Neural progenitor cell (in vitro differentiated cells): ENCODE measurements at regions not wholly inside any gene's neighbourhood (a gene's known extent, or its start where the extent isn't known, plus 50 kb on each side); places are given as distances from the start of the nearest gene placed in this dataset.
"Not testable (repeated sequence)": the region's sequence is repeated elsewhere in the genome, so short reads cannot be mapped to it uniquely, and the experiment has no call there.

Experiments used
- DNase-seq: peaks from one replicate; pipeline ENCODE4 v3.0.0-alpha.2; 2016; ENCODE audit warnings: low spot score
- H2AFZ ChIP-seq: fragments of 200-600 bp; sonication (generic); replicated peaks from 2 replicates; pipeline ENCODE4 v1.6.1; 2016; ENCODE audit warnings: antibody characterized with exemption
- H3F3A ChIP-seq: fragments of 200-600 bp; sonication (generic); 2 replicates; pipeline ENCODE4 v1.6.1; 2016; ENCODE audit warnings: antibody characterized with exemption, low read depth
- H3K27ac ChIP-seq: fragments of 200-600 bp; sonication (generic); 2 replicates; pipeline ENCODE4 v1.5.1; 2016; ENCODE audit warnings: mild to moderate bottlenecking
- H3K27me3 ChIP-seq: fragments of 200-600 bp; sonication (generic); 2 replicates; pipeline ENCODE4 v1.6.1; 2016; ENCODE audit warnings: mild to moderate bottlenecking, moderate library complexity
- H3K36me3 ChIP-seq: fragments of 200-600 bp; sonication (generic); 2 replicates; pipeline ENCODE4 v1.5.1; 2016
- H3K4me1 ChIP-seq: fragments of 200-600 bp; sonication (generic); 2 replicates; pipeline ENCODE4 v1.6.1; 2016; ENCODE audit warnings: mixed run types
- H3K4me2 ChIP-seq: fragments of 200-600 bp; sonication (generic); 2 replicates; pipeline ENCODE4 v1.6.1; 2016
- H3K4me3 ChIP-seq: fragments of 200-600 bp; sonication (generic); 2 replicates; pipeline ENCODE4 v1.5.1; 2016
- H3K79me2 ChIP-seq: fragments of 200-600 bp; sonication (generic); 2 replicates; pipeline ENCODE4 v1.6.1; 2016; ENCODE audit warnings: low read depth
- H3K9ac ChIP-seq: fragments of 200-600 bp; sonication (generic); 2 replicates; pipeline ENCODE4 v1.6.1; 2016
- H3K9me3 ChIP-seq: fragments of 200-600 bp; sonication (generic); 2 replicates; pipeline ENCODE4 v1.5.1; 2016; ENCODE audit warnings: low read depth
- H4K20me1 ChIP-seq: fragments of 200-600 bp; sonication (generic); 2 replicates; pipeline ENCODE4 v1.6.1; 2016; ENCODE audit warnings: low read depth
- H3K27ac Mint-ChIP-seq: 3 replicates; pipeline ENCODE4 v1.8.0; 2021; ENCODE audit warnings: mixed read lengths
- H3K27me3 Mint-ChIP-seq: 2 replicates; pipeline ENCODE4 v1.8.0; 2022; ENCODE audit warnings: low read depth, mild to moderate bottlenecking, inconsistent platforms, moderate library complexity, mixed read lengths; ENCODE audit not compliant: insufficient read depth
- H3K36me3 Mint-ChIP-seq: 3 replicates; pipeline ENCODE4 v1.8.0; 2021; ENCODE audit warnings: mixed read lengths
- H3K4me1 Mint-ChIP-seq: 3 replicates; pipeline ENCODE4 v1.8.0; 2021; ENCODE audit warnings: mixed read lengths
- H3K4me3 Mint-ChIP-seq: 3 replicates; pipeline ENCODE4 v1.8.0; 2021; ENCODE audit warnings: mild to moderate bottlenecking, moderate library complexity, mixed read lengths
- H3K9me3 Mint-ChIP-seq: 3 replicates; pipeline ENCODE4 v1.8.0; 2020; ENCODE audit warnings: mixed read lengths
- CTCF ChIP-seq: fragments of 200-600 bp; sonication (generic); IDR thresholded peaks from 2 replicates; pipeline ENCODE4 v1.5.1; 2017; ENCODE audit warnings: antibody characterized with exemption, mild to moderate bottlenecking
- EZH2 ChIP-seq: fragments of 200-600 bp; sonication (generic); IDR thresholded peaks from 2 replicates; pipeline ENCODE4 v1.6.1; 2017; ENCODE audit warnings: antibody characterized with exemption, mild to moderate bottlenecking, moderate library complexity
- EZH2phosphoT487 ChIP-seq: fragments of 200-600 bp; sonication (generic); IDR thresholded peaks from 2 replicates; pipeline ENCODE4 v1.6.1; 2017; ENCODE audit warnings: antibody characterized with exemption

- H3K4me2 ChIP-seq, H3K9me3 ChIP-seq, H3K36me3 Mint-ChIP-seq, H4K20me1 ChIP-seq, H2AFZ ChIP-seq, H3K27ac Mint-ChIP-seq, H3K27me3 Mint-ChIP-seq, H3K4me1 Mint-ChIP-seq, H3K27me3 ChIP-seq, H3K4me3 Mint-ChIP-seq, H3K27ac ChIP-seq, H3F3A ChIP-seq, H3K4me1 ChIP-seq, H3K4me3 ChIP-seq, H3K9ac ChIP-seq, H3K9me3 Mint-ChIP-seq, H3K79me2 ChIP-seq, H3K36me3 ChIP-seq: not testable (repeated sequence)
- TF ChIP-seq CTCF: peak; percentile 59
- DNase-seq: peak; percentile 61
Observed at GRCh38 chr4:3893590-3893989, 127.4 kb downstream of the ADRA2C start.

DNA sequence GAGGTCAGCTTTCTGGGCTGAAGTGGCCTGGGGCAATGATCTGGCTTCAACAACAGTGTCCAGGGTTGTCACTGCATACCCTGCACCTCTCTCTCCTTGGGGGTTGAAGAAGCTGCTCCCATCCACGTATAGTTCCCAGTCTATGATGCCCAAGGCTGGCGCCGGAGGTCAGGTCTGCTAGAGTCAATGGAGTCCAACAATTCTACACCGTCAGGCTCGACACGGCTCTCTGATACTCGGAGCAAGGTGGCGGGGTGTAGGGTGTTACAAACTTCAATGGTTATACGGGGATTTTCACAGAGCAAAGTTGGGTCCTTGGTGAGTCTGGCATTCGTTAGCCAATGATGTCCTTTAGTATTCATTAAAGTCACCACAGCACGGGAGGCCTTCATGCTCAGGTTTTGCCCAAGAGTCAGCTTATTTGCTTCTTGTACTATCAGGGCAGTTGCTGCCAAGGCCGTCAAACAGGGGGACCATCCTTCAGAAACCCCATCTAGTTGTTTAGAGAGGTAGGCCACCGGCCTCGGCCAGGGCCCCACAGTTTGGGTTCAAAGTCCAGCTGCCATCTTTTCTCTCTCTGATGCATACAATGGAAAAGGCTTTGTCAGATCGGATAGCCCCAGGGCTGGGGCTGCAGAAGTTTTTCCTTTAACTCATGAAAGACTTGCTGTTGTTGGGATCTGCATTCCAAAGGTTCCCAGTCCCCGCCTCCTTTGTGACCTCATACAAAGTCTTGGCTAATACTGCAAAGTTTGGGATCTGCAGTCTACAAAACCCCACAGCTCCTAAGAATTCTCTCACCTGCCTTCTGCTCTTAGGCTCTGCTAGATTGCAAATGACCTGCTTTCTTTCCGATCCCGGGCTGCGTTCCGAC, 128.1 kb downstream of the ADRA2C start:
- H3K27me3 Mint-ChIP-seq, H3K4me1 ChIP-seq, H4K20me1 ChIP-seq, H3K9me3 Mint-ChIP-seq, H3K27ac Mint-ChIP-seq, H3K4me3 Mint-ChIP-seq, H3K9me3 ChIP-seq, H3F3A ChIP-seq, H3K36me3 Mint-ChIP-seq, H3K27ac ChIP-seq, H3K9ac ChIP-seq, H3K36me3 ChIP-seq, H3K27me3 ChIP-seq, H3K79me2 ChIP-seq, H3K4me3 ChIP-seq, H3K4me1 Mint-ChIP-seq, DNase-seq: not testable (repeated sequence)
- H3K4me2 ChIP-seq: peak overlapping the region; percentile 10
- H2AFZ ChIP-seq: peak overlapping the region; percentile 63

- no peak overlapping the region for H3K27ac Mint-ChIP-seq
- no peaks in the 10 kb centered on the region for H3K36me3 Mint-ChIP-seq
- H3K9me3 Mint-ChIP-seq: no peaks in the 10 kb centered on the region
Observed at GRCh38 chr4:3896441-3896840, 130.3 kb downstream of the ADRA2C start.

GRCh38 chr4:3896871-3897578, 130.8 kb downstream of the ADRA2C start:
- not testable (repeated sequence) for H3F3A ChIP-seq, H2AFZ ChIP-seq, H3K27ac Mint-ChIP-seq

More at GRCh38 chr4:3896441-3896840, 130.3 kb downstream of the ADRA2C start:
- H3K27me3 ChIP-seq: no peaks in the 10 kb centered on the region
- DNase-seq: no peak
- no peaks in the 10 kb centered on the region for H3K9me3 ChIP-seq
- H3K4me2 ChIP-seq: no peak overlapping the region
- peaks cover 3% of the 10 kb centered on the region for H3K4me1 Mint-ChIP-seq
- no peaks in the 10 kb centered on the region for H4K20me1 ChIP-seq
- TF ChIP-seq EZH2 (no peak), CTCF (no peak), EZH2phosphoT487 (no peak)
- no peak overlapping the region for H3K4me3 ChIP-seq
- no peak overlapping the region for H3K4me3 Mint-ChIP-seq
- H3K27me3 Mint-ChIP-seq: peaks cover 8% of the 10 kb centered on the region
- no peak overlapping the region for H3K27ac ChIP-seq
- H3K4me1 ChIP-seq: peaks cover 4% of the 10 kb centered on the region
- no peaks in the 10 kb centered on the region for H3K36me3 ChIP-seq
- no peak overlapping the region for H2AFZ ChIP-seq
- H3F3A ChIP-seq: no peaks in the 10 kb centered on the region
- H3K79me2 ChIP-seq: no peaks in the 10 kb centered on the region
- H3K9ac ChIP-seq: no peak overlapping the region

More at GRCh38 chr4:3896871-3897578, 130.8 kb downstream of the ADRA2C start:
- H3K4me1 Mint-ChIP-seq, H3K27me3 ChIP-seq, H3K9me3 ChIP-seq, H3K36me3 Mint-ChIP-seq, H3K9ac ChIP-seq, H3K4me2 ChIP-seq, H3K36me3 ChIP-seq, H3K4me3 Mint-ChIP-seq, DNase-seq, H3K4me1 ChIP-seq, H3K4me3 ChIP-seq, H3K79me2 ChIP-seq, H3K9me3 Mint-ChIP-seq, H3K27ac ChIP-seq, H4K20me1 ChIP-seq: not testable (repeated sequence)
- H3K27me3 Mint-ChIP-seq: peaks cover 10% of the 10 kb centered on the region
